ENCODE measurements at regions not wholly inside any gene's neighbourhood (a gene's known extent, or its start where the extent isn't known, plus 50 kb on each side); places are given as distances from the start of the nearest gene placed in this dataset.

GRCh38 chr17:77503916-77504651 lies 363.3 kb downstream of the SEC14L1 start:
- no peak overlapping the region for H3K27ac Mint-ChIP-seq
- H3K4me3 Mint-ChIP-seq, result no peak overlapping the region
- Histone ChIP-seq H3K9me3 (ENCODE audit: control insufficient read depth in 1 of 2, insufficient read depth in 1 of 2, low read length in 2 of 2) (no peaks in the 10 kb centered on the region), H3K36me3 (ENCODE audit: insufficient read depth, low read length) (peaks cover 20% of the 10 kb centered on the region), H3K4me1 (ENCODE audit: insufficient read depth, low read length) (no peaks in the 10 kb centered on the region), H3K27me3 (ENCODE audit: control insufficient read depth in 1 of 2, insufficient read depth in 2 of 2, low read length in 2 of 2) (no peaks in the 10 kb centered on the region), H3K27ac (ENCODE audit: low read depth in 1 of 2, low read length in 2 of 2) (no peak overlapping the region), H3K4me3 (ENCODE audit: low read length) (no peak overlapping the region)
- ChIA-PET POLR2A (interaction anchor here (1.5 kb wide), 1 partner anchor 75 kb away, joined by 3 read pairs; no protein-coding TSS in a partner anchor), CTCF (interaction anchor here (1.8 kb wide), 1 partner anchor 103 kb away, joined by 4 read pairs; no protein-coding TSS in a partner anchor)
- ATAC-seq (ENCODE audit: poor library complexity) (no peak), DNase-seq (no peak)
- peaks cover 4% of the 10 kb centered on the region for H3K4me1 Mint-ChIP-seq (ENCODE audit: low read depth)
- no peaks in the 10 kb centered on the region for H3K9me3 Mint-ChIP-seq
- peaks cover 33% of the 10 kb centered on the region for H3K36me3 Mint-ChIP-seq (ENCODE audit: low read depth)
- H3K27me3 Mint-ChIP-seq, result no peaks in the 10 kb centered on the region
- no peak for TF ChIP-seq CTCF (IDR thresholded peaks at IDR 0.05)
- intact Hi-C loops (cut with DNase I, micrococcal nuclease), result no loop called here

GRCh38 chr17:77504652-77505155 lies 363.9 kb downstream of the SEC14L1 start:
- DNase-seq (no peak), ATAC-seq (ENCODE audit: poor library complexity) (no peak)
- H3K4me1 ChIP-seq (ENCODE audit: insufficient read depth, low read length), result no peaks in the 10 kb centered on the region
- intact Hi-C loops (cut with DNase I, micrococcal nuclease), result no loop called here
- no peak for TF ChIP-seq CTCF (IDR thresholded peaks at IDR 0.05)
- Mint-ChIP-seq H3K4me3 (no peak overlapping the region), H3K36me3 (ENCODE audit: low read depth) (peaks cover 27% of the 10 kb centered on the region), H3K27me3 (no peaks in the 10 kb centered on the region), H3K9me3 (no peaks in the 10 kb centered on the region), H3K4me1 (ENCODE audit: low read depth) (peaks cover 4% of the 10 kb centered on the region), H3K27ac (no peak overlapping the region)
- ChIA-PET POLR2A (interaction anchor here (0.9 to 1.5 kb wide), 2 partner anchors 76 to 80 kb away, joined by 3 read pairs; no protein-coding TSS in a partner anchor), CTCF (interaction anchor here (1.8 kb wide), 1 partner anchor 104 kb away, joined by 4 read pairs; no protein-coding TSS in a partner anchor)
- no peaks in the 10 kb centered on the region for H3K27me3 ChIP-seq (ENCODE audit: control insufficient read depth in 1 of 2, insufficient read depth in 2 of 2, low read length in 2 of 2)
- H3K36me3 ChIP-seq (ENCODE audit: insufficient read depth, low read length), result peaks cover 14% of the 10 kb centered on the region
- no peak overlapping the region for H3K27ac ChIP-seq (ENCODE audit: low read depth in 1 of 2, low read length in 2 of 2)
- H3K9me3 ChIP-seq (ENCODE audit: control insufficient read depth in 1 of 2, insufficient read depth in 1 of 2, low read length in 2 of 2), result no peaks in the 10 kb centered on the region
- H3K4me3 ChIP-seq (ENCODE audit: low read length), result no peak overlapping the region

- Histone ChIP-seq H3K4me3 (ENCODE audit: low read length) (no peak overlapping the region), H3K27me3 (ENCODE audit: control insufficient read depth in 1 of 2, insufficient read depth in 2 of 2, low read length in 2 of 2) (no peaks in the 10 kb centered on the region), H3K27ac (ENCODE audit: low read depth in 1 of 2, low read length in 2 of 2) (no peak overlapping the region), H3K36me3 (ENCODE audit: insufficient read depth, low read length) (peaks cover 9% of the 10 kb centered on the region), H3K9me3 (ENCODE audit: control insufficient read depth in 1 of 2, insufficient read depth in 1 of 2, low read length in 2 of 2) (peaks cover 0 to 4% of the 10 kb centered on the region in 2 experiments), H3K4me1 (ENCODE audit: insufficient read depth, low read length) (no peaks in the 10 kb centered on the region)
- Mint-ChIP-seq H3K27me3 (no peaks in the 10 kb centered on the region), H3K27ac (no peak overlapping the region), H3K4me1 (ENCODE audit: low read depth) (peaks cover 4% of the 10 kb centered on the region), H3K4me3 (no peak overlapping the region), H3K36me3 (ENCODE audit: low read depth) (peaks cover 22% of the 10 kb centered on the region), H3K9me3 (no peaks in the 10 kb centered on the region)
- ChIA-PET CTCF (interaction anchor here (1.1 to 1.8 kb wide), 2 partner anchors 75 to 104 kb away, joined by 3 to 4 read pairs; no protein-coding TSS in a partner anchor), POLR2A (interaction anchor here (0.9 to 1.5 kb wide), 2 partner anchors 76 to 81 kb away, joined by 3 read pairs; no protein-coding TSS in a partner anchor)
- ATAC-seq (ENCODE audit: poor library complexity) (no peak), DNase-seq (no peak)
- intact Hi-C loops (cut with DNase I, micrococcal nuclease), result no loop called here
- TF ChIP-seq CTCF (IDR thresholded peaks at IDR 0.05), result no peak
Observed at GRCh38 chr17:77505181-77505639, 364.4 kb downstream of the SEC14L1 start.
